HEK293 (cell line): ENCODE measurements at regions not wholly inside any gene's neighbourhood (a gene's known extent, or its start where the extent isn't known, plus 50 kb on each side); places are given as distances from the start of the nearest gene placed in this dataset.
A peak's percentile ranks its signal among the peaks of the same experiment; 100 is the strongest.

Source experiments
- CTCF ChIA-PET: fragments of 350-600 bp; formaldehyde crosslinking; extraction: SDS; loops from one replicate; lab custom pipeline; 2021; ENCODE audit warnings: antibody characterized with exemption; lab: Yijun Ruan, JAX
- POLR2A ChIA-PET: fragments of 300-600 bp; formaldehyde crosslinking; extraction: SDS; loops from one replicate; lab custom pipeline; 2020; ENCODE audit warnings: antibody characterized with exemption, inconsistent platforms; lab: Yijun Ruan, JAX
- H3K27ac ChIP-seq: fragments of 200-500 bp; sonication (Bioruptor generic); 2 replicates; pipeline ENCODE4 v1.5.1; 2014; ENCODE audit warnings: low read depth, low read length, control low read depth, inconsistent platforms; ENCODE audit errors: extremely low read depth
- H3K36me3 ChIP-seq, 2 experiments: fragments of 200-500 bp in 1 of 2; sonication (Bioruptor generic) in 1 of 2; 1 replicate in 1 of 2; 2 replicates in 1 of 2; pipeline ENCODE4 v1.5.1; 2014 to 2017; ENCODE audit warnings: inconsistent platforms in 2 of 2, low read length in 2 of 2; ENCODE audit not compliant: control insufficient read depth in 2 of 2, insufficient read depth in 1 of 2
- H3K4me1 ChIP-seq: fragments of 200-500 bp; sonication (Bioruptor generic); 2 replicates; pipeline ENCODE4 v1.5.1; 2014; ENCODE audit warnings: mild to moderate bottlenecking, low read length, inconsistent platforms; ENCODE audit not compliant: control insufficient read depth, insufficient read depth
- H3K4me3 ChIP-seq: 2 replicates; pipeline ENCODE4 v1.5.1; 2011; ENCODE audit warnings: low read depth, mild to moderate bottlenecking, control low read depth, low read length, moderate library complexity
- H3K9me3 ChIP-seq: fragments of 200-500 bp; sonication (Bioruptor generic); 2 replicates; pipeline ENCODE4 v1.5.1; 2014; ENCODE audit warnings: low read depth, low read length, inconsistent platforms; ENCODE audit not compliant: control insufficient read depth, insufficient read depth
- FEZF1 ChIP-seq: fragments of 450-650 bp; formaldehyde crosslinking; IDR thresholded peaks from 2 replicates; pipeline ENCODE4 v1.5.1; 2016; ENCODE audit warnings: missing biosample characterization, missing genetic modification characterization
- IKZF3 ChIP-seq: fragments of 450-650 bp; IDR thresholded peaks from 2 replicates; pipeline ENCODE4 v1.5.0; 2018; ENCODE audit warnings: missing biosample characterization, mild to moderate bottlenecking, missing genetic modification characterization, moderate library complexity
- KLF1 ChIP-seq: fragments of 450-650 bp; formaldehyde crosslinking; IDR thresholded peaks from 2 replicates; pipeline ENCODE4 v1.5.1; 2016; ENCODE audit warnings: missing biosample characterization, missing genetic modification characterization
- PRDM1 ChIP-seq: fragments of 450-650 bp; formaldehyde crosslinking; IDR thresholded peaks from 2 replicates; pipeline ENCODE4; 2016; ENCODE audit warnings: missing biosample characterization, missing genetic modification characterization
- PRDM6 ChIP-seq: fragments of 450-650 bp; formaldehyde crosslinking; IDR thresholded peaks from 2 replicates; pipeline ENCODE4 v1.5.1; 2017; ENCODE audit warnings: missing biosample characterization, missing genetic modification characterization
- ZNF2 ChIP-seq: fragments of 450-650 bp; formaldehyde crosslinking; IDR thresholded peaks from 2 replicates; pipeline ENCODE4 v1.5.1; 2016; ENCODE audit warnings: missing biosample characterization, missing genetic modification characterization
- ZNF211 ChIP-seq: fragments of 450-650 bp; formaldehyde crosslinking; IDR thresholded peaks from 2 replicates; pipeline ENCODE4 v1.5.1; 2016; ENCODE audit warnings: low read depth, missing biosample characterization, missing genetic modification characterization
- ZNF24 ChIP-seq: fragments of 450-650 bp; formaldehyde crosslinking; IDR thresholded peaks from 2 replicates; pipeline ENCODE4 v1.5.1; 2016; ENCODE audit warnings: missing biosample characterization, missing genetic modification characterization
- ZNF248 ChIP-seq: fragments of 450-650 bp; formaldehyde crosslinking; IDR thresholded peaks from 2 replicates; pipeline ENCODE4 v1.5.1; 2017; ENCODE audit warnings: missing biosample characterization, missing genetic modification characterization
- ZNF394 ChIP-seq: fragments of 450-650 bp; formaldehyde crosslinking; IDR thresholded peaks from 2 replicates; pipeline ENCODE4 v1.5.1; 2016; ENCODE audit warnings: missing biosample characterization, missing genetic modification characterization, mild to moderate bottlenecking, moderate library complexity, borderline replicate concordance
- ZNF530 ChIP-seq: fragments of 450-650 bp; formaldehyde crosslinking; IDR thresholded peaks from 2 replicates; pipeline ENCODE4 v1.5.1; 2016; ENCODE audit warnings: low read depth, missing biosample characterization, missing genetic modification characterization
- ZNF624 ChIP-seq: fragments of 450-650 bp; formaldehyde crosslinking; IDR thresholded peaks from 2 replicates; pipeline ENCODE4 v1.5.1; 2017; ENCODE audit warnings: missing biosample characterization, missing genetic modification characterization
- ZNF629 ChIP-seq: fragments of 450-650 bp; formaldehyde crosslinking; IDR thresholded peaks from 2 replicates; pipeline ENCODE4 v1.5.1; 2017; ENCODE audit warnings: missing biosample characterization, missing genetic modification characterization
- ZNF660 ChIP-seq: fragments of 450-650 bp; IDR thresholded peaks from 2 replicates; pipeline ENCODE4 v1.5.1; 2018; ENCODE audit warnings: missing biosample characterization, mild to moderate bottlenecking, missing genetic modification characterization
- ZNF701 ChIP-seq: fragments of 450-650 bp; formaldehyde crosslinking; IDR thresholded peaks from 2 replicates; pipeline ENCODE4 v1.5.1; 2016; ENCODE audit warnings: missing biosample characterization, missing genetic modification characterization
- ZNF843 ChIP-seq: fragments of 450-650 bp; formaldehyde crosslinking; IDR thresholded peaks from 2 replicates; pipeline ENCODE4 v1.5.1; 2016; ENCODE audit warnings: missing biosample characterization, missing genetic modification characterization
- ZSCAN30 ChIP-seq: fragments of 450-650 bp; IDR thresholded peaks from 2 replicates; pipeline ENCODE4 v1.5.1; 2018; ENCODE audit warnings: missing biosample characterization, mild to moderate bottlenecking, missing genetic modification characterization, moderate library complexity
- ZXDB ChIP-seq: fragments of 450-650 bp; formaldehyde crosslinking; IDR thresholded peaks from 2 replicates; pipeline ENCODE4 v1.5.1; 2016; ENCODE audit warnings: missing biosample characterization, missing genetic modification characterization
- TF ChIP-seq, protein P1 (sequence below): fragments of 450-650 bp; formaldehyde crosslinking; IDR thresholded peaks from 2 replicates; pipeline ENCODE4 v1.5.1; 2016; ENCODE audit warnings: missing biosample characterization, missing genetic modification characterization
- TF ChIP-seq, protein P2 (sequence below): fragments of 450-650 bp; formaldehyde crosslinking; IDR thresholded peaks from 2 replicates; pipeline ENCODE4 v1.5.1; 2016; ENCODE audit warnings: missing biosample characterization, missing genetic modification characterization
- TF ChIP-seq, protein P3 (sequence below): fragments of 450-650 bp; formaldehyde crosslinking; IDR thresholded peaks from 2 replicates; pipeline ENCODE4 v1.5.1; 2017; ENCODE audit warnings: missing biosample characterization, mild to moderate bottlenecking, missing genetic modification characterization, moderate library complexity
- TF ChIP-seq, protein P4 (sequence below): fragments of 450-650 bp; formaldehyde crosslinking; IDR thresholded peaks from 2 replicates; pipeline ENCODE4 v1.5.1; 2016; ENCODE audit warnings: missing biosample characterization, missing genetic modification characterization
- TF ChIP-seq, protein P5 (sequence below): fragments of 450-650 bp; formaldehyde crosslinking; IDR thresholded peaks from 2 replicates; pipeline ENCODE4 v1.5.1; 2016; ENCODE audit warnings: missing biosample characterization, missing genetic modification characterization, borderline replicate concordance

DNA sequence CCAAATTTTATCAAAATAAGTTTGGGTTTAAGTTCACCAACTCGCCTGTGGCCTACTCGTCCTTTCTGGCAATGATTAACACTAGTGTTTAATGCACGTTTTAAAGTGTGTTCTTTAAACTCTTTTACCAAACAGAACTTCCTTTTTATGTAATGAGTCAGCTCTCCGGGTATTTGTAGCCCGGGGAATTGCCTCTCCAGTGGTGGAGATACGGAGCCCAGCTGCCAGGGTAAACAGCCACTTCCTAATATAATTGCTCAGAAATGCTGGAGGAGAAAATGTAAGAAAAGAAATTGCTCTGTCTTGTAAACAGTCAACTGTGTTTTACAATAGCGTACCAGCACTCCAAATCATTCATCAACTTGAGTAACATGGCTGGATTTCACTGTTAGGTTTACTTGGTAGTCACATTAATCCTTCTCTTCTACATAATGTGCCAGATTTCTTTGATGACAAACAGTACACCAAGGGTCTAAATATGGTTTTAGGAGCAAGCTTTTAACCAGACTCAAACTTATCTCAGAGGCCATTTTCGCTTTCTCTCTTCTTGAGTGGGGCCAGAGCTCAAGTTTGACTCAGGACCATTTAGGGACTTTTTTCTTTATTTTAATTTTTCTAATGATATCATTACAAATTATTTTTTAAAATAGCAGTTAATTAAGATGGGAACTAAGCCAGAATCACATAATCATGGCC lies 101.2 kb upstream of the SLC38A2 start:
- ChIA-PET POLR2A (interaction anchor here (0.6 to 1.3 kb wide), 4 partner anchors 10 to 102 kb away, joined by 3 to 6 read pairs (median 3); no protein-coding TSS in a partner anchor), CTCF (interaction anchor here (0.7 to 1.0 kb wide), 2 partner anchors 10 to 546 kb away, joined by 3 to 4 read pairs; no protein-coding TSS in a partner anchor)
- H3K36me3 ChIP-seq: no peaks in the 10 kb centered on the region
- peaks cover 15% of the 10 kb centered on the region for H3K4me1 ChIP-seq
- H3K27ac ChIP-seq: peak overlapping the region; percentile 72
- no peaks in the 10 kb centered on the region for H3K9me3 ChIP-seq
- H3K4me3 ChIP-seq: no peak overlapping the region
- TF ChIP-seq, protein P1, sequence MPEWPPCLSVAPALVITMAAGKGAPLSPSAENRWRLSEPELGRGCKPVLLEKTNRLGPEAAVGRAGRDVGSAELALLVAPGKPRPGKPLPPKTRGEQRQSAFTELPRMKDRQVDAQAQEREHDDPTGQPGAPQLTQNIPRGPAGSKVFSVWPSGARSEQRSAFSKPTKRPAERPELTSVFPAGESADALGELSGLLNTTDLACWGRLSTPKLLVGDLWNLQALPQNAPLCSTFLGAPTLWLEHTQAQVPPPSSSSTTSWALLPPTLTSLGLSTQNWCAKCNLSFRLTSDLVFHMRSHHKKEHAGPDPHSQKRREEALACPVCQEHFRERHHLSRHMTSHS (tag by site-specific recombination): no peak
- TF ChIP-seq IKZF3 (tag by site-specific recombination) (peak; percentile 67; the same call in 1 of the 2 replicates), PRDM1 (tag by site-specific recombination) (peak; percentile 37; the same call in 1 of the 2 replicates), ZNF530 (tag by site-specific recombination) (no peak), ZNF843 (tag by site-specific recombination) (peak; percentile 84), ZNF2 (tag by site-specific recombination) (0 out of 2 replicates have a peak, but pooled peaks have one; percentile 67), PRDM6 (tag by site-specific recombination) (peak; percentile 100), ZNF660 (peak; percentile 92), ZNF629 (tag by site-specific recombination) (peak; percentile 74), ZNF394 (tag by site-specific recombination) (no peak), ZSCAN30 (tag by site-specific recombination) (0 out of 2 replicates have a peak, but pooled peaks have one; percentile 82), ZNF624 (no peak), ZNF211 (tag by site-specific recombination) (no peak), ZXDB (tag by site-specific recombination) (peak; percentile 82; the same call in 1 of the 2 replicates), KLF1 (no peak), FEZF1 (peak; percentile 88), ZNF701 (no peak), ZNF24 (tag by site-specific recombination) (no peak), ZNF248 (tag by site-specific recombination) (no peak)
- TF ChIP-seq, protein P2, sequence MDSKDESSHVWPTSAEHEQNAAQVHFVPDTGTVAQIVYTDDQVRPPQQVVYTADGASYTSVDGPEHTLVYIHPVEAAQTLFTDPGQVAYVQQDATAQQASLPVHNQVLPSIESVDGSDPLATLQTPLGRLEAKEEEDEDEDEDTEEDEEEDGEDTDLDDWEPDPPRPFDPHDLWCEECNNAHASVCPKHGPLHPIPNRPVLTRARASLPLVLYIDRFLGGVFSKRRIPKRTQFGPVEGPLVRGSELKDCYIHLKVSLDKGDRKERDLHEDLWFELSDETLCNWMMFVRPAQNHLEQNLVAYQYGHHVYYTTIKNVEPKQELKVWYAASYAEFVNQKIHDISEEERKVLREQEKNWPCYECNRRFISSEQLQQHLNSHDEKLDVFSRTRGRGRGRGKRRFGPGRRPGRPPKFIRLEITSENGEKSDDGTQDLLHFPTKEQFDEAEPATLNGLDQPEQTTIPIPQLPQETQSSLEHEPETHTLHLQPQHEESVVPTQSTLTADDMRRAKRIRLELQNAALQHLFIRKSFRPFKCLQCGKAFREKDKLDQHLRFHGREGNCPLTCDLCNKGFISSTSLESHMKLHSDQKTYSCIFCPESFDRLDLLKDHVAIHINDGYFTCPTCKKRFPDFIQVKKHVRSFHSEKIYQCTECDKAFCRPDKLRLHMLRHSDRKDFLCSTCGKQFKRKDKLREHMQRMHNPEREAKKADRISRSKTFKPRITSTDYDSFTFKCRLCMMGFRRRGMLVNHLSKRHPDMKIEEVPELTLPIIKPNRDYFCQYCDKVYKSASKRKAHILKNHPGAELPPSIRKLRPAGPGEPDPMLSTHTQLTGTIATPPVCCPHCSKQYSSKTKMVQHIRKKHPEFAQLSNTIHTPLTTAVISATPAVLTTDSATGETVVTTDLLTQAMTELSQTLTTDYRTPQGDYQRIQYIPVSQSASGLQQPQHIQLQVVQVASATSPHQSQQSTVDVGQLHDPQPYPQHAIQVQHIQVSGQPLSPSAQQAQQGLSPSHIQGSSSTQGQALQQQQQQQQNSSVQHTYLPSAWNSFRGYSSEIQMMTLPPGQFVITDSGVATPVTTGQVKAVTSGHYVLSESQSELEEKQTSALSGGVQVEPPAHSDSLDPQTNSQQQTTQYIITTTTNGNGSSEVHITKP: 0 out of 2 replicates have a peak, but pooled peaks have one; percentile 9
- TF ChIP-seq, protein P3, sequence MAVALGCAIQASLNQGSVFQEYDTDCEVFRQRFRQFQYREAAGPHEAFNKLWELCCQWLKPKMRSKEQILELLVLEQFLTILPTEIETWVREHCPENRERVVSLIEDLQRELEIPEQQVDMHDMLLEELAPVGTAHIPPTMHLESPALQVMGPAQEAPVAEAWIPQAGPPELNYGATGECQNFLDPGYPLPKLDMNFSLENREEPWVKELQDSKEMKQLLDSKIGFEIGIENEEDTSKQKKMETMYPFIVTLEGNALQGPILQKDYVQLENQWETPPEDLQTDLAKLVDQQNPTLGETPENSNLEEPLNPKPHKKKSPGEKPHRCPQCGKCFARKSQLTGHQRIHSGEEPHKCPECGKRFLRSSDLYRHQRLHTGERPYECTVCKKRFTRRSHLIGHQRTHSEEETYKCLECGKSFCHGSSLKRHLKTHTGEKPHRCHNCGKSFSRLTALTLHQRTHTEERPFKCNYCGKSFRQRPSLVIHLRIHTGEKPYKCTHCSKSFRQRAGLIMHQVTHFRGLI (tag by site-specific recombination): peak; percentile 69; the same call in 1 of the 2 replicates
- TF ChIP-seq, protein P4, sequence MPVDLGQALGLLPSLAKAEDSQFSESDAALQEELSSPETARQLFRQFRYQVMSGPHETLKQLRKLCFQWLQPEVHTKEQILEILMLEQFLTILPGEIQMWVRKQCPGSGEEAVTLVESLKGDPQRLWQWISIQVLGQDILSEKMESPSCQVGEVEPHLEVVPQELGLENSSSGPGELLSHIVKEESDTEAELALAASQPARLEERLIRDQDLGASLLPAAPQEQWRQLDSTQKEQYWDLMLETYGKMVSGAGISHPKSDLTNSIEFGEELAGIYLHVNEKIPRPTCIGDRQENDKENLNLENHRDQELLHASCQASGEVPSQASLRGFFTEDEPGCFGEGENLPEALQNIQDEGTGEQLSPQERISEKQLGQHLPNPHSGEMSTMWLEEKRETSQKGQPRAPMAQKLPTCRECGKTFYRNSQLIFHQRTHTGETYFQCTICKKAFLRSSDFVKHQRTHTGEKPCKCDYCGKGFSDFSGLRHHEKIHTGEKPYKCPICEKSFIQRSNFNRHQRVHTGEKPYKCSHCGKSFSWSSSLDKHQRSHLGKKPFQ: peak; percentile 31; the same call in 1 of the 2 replicates
- TF ChIP-seq, protein P5, sequence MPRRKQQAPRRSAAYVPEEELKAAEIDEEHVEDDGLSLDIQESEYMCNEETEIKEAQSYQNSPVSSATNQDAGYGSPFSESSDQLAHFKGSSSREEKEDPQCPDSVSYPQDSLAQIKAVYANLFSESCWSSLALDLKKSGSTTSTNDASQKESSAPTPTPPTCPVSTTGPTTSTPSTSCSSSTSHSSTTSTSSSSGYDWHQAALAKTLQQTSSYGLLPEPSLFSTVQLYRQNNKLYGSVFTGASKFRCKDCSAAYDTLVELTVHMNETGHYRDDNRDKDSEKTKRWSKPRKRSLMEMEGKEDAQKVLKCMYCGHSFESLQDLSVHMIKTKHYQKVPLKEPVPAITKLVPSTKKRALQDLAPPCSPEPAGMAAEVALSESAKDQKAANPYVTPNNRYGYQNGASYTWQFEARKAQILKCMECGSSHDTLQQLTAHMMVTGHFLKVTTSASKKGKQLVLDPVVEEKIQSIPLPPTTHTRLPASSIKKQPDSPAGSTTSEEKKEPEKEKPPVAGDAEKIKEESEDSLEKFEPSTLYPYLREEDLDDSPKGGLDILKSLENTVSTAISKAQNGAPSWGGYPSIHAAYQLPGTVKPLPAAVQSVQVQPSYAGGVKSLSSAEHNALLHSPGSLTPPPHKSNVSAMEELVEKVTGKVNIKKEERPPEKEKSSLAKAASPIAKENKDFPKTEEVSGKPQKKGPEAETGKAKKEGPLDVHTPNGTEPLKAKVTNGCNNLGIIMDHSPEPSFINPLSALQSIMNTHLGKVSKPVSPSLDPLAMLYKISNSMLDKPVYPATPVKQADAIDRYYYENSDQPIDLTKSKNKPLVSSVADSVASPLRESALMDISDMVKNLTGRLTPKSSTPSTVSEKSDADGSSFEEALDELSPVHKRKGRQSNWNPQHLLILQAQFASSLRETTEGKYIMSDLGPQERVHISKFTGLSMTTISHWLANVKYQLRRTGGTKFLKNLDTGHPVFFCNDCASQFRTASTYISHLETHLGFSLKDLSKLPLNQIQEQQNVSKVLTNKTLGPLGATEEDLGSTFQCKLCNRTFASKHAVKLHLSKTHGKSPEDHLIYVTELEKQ (tag by site-specific recombination): peak; percentile 80
